DND-41 (cell line): ENCODE measurements at regions not wholly inside any gene's neighbourhood (a gene's known extent, or its start where the extent isn't known, plus 50 kb on each side); places are given as distances from the start of the nearest gene placed in this dataset.

Source experiments
- EZH2 ChIP-seq: IDR thresholded peaks from 3 replicates; pipeline ENCODE4 v1.6.1; 2012; ENCODE audit warnings: borderline replicate concordance, low read depth, mild to moderate bottlenecking, moderate library complexity, low read length, inconsistent platforms; ENCODE audit not compliant: severe bottlenecking
- TF ChIP-seq, protein P1 (sequence below): IDR thresholded peaks from 2 replicates; pipeline ENCODE4 v1.5.1; 2012; ENCODE audit warnings: borderline replicate concordance, low read length, moderate library complexity, mild to moderate bottlenecking; ENCODE audit not compliant: poor library complexity, severe bottlenecking; ENCODE audit errors: extremely low read depth

- TF ChIP-seq, protein P1, sequence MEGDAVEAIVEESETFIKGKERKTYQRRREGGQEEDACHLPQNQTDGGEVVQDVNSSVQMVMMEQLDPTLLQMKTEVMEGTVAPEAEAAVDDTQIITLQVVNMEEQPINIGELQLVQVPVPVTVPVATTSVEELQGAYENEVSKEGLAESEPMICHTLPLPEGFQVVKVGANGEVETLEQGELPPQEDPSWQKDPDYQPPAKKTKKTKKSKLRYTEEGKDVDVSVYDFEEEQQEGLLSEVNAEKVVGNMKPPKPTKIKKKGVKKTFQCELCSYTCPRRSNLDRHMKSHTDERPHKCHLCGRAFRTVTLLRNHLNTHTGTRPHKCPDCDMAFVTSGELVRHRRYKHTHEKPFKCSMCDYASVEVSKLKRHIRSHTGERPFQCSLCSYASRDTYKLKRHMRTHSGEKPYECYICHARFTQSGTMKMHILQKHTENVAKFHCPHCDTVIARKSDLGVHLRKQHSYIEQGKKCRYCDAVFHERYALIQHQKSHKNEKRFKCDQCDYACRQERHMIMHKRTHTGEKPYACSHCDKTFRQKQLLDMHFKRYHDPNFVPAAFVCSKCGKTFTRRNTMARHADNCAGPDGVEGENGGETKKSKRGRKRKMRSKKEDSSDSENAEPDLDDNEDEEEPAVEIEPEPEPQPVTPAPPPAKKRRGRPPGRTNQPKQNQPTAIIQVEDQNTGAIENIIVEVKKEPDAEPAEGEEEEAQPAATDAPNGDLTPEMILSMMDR = no peak
- no peak for TF ChIP-seq EZH2
Observed at GRCh38 chr3:1462856-1463450, 370.1 kb downstream of the CNTN6 start.
